ENCODE measurements at regions not wholly inside any gene's neighbourhood (a gene's known extent, or its start where the extent isn't known, plus 50 kb on each side); places are given as distances from the start of the nearest gene placed in this dataset.

GRCh38 chr3:70861234-70861633 is 548.8 kb upstream of the MDFIC2 start:
- no peak overlapping the region for H3K4me3 ChIP-seq
- DNase-seq (no peak), ATAC-seq (no peak)
- no peaks in the 10 kb centered on the region for H3K4me1 ChIP-seq
- H3K27ac ChIP-seq, result no peak overlapping the region
- intact Hi-C loops (cut with DNase I; ENCODE audit: low total_unique reads) (no loop called here), in situ Hi-C loops (cut with MboI; ENCODE audit: low sequenced_read_pairs in 4 of 4) (no loop called here)
- H3K27me3 ChIP-seq, result no peaks in the 10 kb centered on the region
- TF ChIP-seq, protein P1, sequence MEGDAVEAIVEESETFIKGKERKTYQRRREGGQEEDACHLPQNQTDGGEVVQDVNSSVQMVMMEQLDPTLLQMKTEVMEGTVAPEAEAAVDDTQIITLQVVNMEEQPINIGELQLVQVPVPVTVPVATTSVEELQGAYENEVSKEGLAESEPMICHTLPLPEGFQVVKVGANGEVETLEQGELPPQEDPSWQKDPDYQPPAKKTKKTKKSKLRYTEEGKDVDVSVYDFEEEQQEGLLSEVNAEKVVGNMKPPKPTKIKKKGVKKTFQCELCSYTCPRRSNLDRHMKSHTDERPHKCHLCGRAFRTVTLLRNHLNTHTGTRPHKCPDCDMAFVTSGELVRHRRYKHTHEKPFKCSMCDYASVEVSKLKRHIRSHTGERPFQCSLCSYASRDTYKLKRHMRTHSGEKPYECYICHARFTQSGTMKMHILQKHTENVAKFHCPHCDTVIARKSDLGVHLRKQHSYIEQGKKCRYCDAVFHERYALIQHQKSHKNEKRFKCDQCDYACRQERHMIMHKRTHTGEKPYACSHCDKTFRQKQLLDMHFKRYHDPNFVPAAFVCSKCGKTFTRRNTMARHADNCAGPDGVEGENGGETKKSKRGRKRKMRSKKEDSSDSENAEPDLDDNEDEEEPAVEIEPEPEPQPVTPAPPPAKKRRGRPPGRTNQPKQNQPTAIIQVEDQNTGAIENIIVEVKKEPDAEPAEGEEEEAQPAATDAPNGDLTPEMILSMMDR (IDR thresholded peaks at IDR 0.05 in 4 of 5, conservative IDR thresholded peaks at IDR 0.05 in 1 of 5), result no peak
- TF ChIP-seq POLR2A (IDR thresholded peaks at IDR 0.05), result no peak
- no peaks in the 10 kb centered on the region for H3K9me3 ChIP-seq
- H3K36me3 ChIP-seq, result no peaks in the 10 kb centered on the region

- Histone ChIP-seq H3K27me3 (no peaks in the 10 kb centered on the region), H3K36me3 (no peaks in the 10 kb centered on the region), H3K27ac (no peak overlapping the region), H3K9me3 (no peaks in the 10 kb centered on the region), H3K4me3 (no peak overlapping the region), H3K4me1 (no peaks in the 10 kb centered on the region)
- in situ Hi-C loops (cut with MboI; ENCODE audit: low sequenced_read_pairs in 4 of 4) (no loop called here), intact Hi-C loops (cut with DNase I; ENCODE audit: low total_unique reads) (no loop called here)
- ATAC-seq (no peak), DNase-seq (no peak)
- no peak for TF ChIP-seq POLR2A (IDR thresholded peaks at IDR 0.05)
- TF ChIP-seq, protein P1 (IDR thresholded peaks at IDR 0.05 in 4 of 5, conservative IDR thresholded peaks at IDR 0.05 in 1 of 5), result no peak
These were observed 545.5 kb upstream of the MDFIC2 start for GRCh38 chr3:70857916-70858315.

GRCh38 chr3:70856414-70857162 is 544.1 kb upstream of the MDFIC2 start:
- DNase-seq, result no peak
- H3K4me1 ChIP-seq, result no peaks in the 10 kb centered on the region
- H3K27me3 ChIP-seq, result no peaks in the 10 kb centered on the region
- no peak overlapping the region for H3K4me3 ChIP-seq
- no peak for ATAC-seq
- no peaks in the 10 kb centered on the region for H3K36me3 ChIP-seq
- in situ Hi-C loops (cut with MboI; ENCODE audit: low sequenced_read_pairs in 4 of 4) (no loop called here), intact Hi-C loops (cut with DNase I; ENCODE audit: low total_unique reads) (no loop called here)
- TF ChIP-seq POLR2A (IDR thresholded peaks at IDR 0.05), result no peak
- TF ChIP-seq, protein P1 (IDR thresholded peaks at IDR 0.05 in 4 of 5, conservative IDR thresholded peaks at IDR 0.05 in 1 of 5), result no peak
- no peaks in the 10 kb centered on the region for H3K9me3 ChIP-seq
- H3K27ac ChIP-seq, result no peak overlapping the region

- in situ Hi-C loops (cut with MboI; ENCODE audit: low sequenced_read_pairs in 4 of 4), result no loop called here
- DNase-seq, result no peak
- no peak overlapping the region for H3K27ac ChIP-seq
- TF ChIP-seq POLR2A (IDR thresholded peaks at IDR 0.05), result no peak
- TF ChIP-seq, protein P1 (IDR thresholded peaks at IDR 0.05 in 4 of 5, conservative IDR thresholded peaks at IDR 0.05 in 1 of 5), result no peak
- H3K9me3 ChIP-seq, result no peaks in the 10 kb centered on the region
- ATAC-seq, result no peak
- no peak overlapping the region for H3K4me3 ChIP-seq
- H3K27me3 ChIP-seq, result no peaks in the 10 kb centered on the region
- intact Hi-C loops (cut with DNase I; ENCODE audit: low total_unique reads), result no loop called here
- no peaks in the 10 kb centered on the region for H3K36me3 ChIP-seq
- peaks cover 0 to 1% of the 10 kb centered on the region in 2 donors for H3K4me1 ChIP-seq
These were observed 542.7 kb upstream of the MDFIC2 start for GRCh38 chr3:70855149-70855548.

DNA sequence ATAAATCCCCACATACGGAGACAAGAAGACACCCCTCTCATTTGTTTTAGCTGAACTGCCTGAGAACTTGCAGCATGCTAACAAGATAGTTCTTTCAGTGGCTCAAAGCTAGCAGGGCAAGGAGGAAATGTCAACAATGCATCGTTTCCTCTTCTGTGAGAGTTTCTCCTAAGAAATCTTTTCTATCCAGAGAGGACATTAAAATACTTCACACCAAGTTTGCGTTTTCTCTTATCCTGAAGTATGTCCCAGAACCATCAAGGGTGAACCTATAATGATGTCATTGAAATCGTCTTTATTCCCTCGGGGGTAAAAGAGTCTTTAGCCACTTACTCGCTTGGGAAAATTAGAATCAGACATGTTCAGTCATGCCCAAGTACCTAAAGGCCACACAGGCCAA is 541.7 kb upstream of the MDFIC2 start:
- no peak for ATAC-seq
- TF ChIP-seq, protein P1 (IDR thresholded peaks at IDR 0.05 in 4 of 5, conservative IDR thresholded peaks at IDR 0.05 in 1 of 5), result no peak
- no peak for TF ChIP-seq POLR2A (IDR thresholded peaks at IDR 0.05)
- Histone ChIP-seq H3K27ac (no peak overlapping the region), H3K27me3 (no peaks in the 10 kb centered on the region), H3K9me3 (no peaks in the 10 kb centered on the region), H3K4me1 (peaks cover 0 to 6% of the 10 kb centered on the region in 2 donors), H3K36me3 (no peaks in the 10 kb centered on the region), H3K4me3 (no peak overlapping the region)
- no peak for DNase-seq
- intact Hi-C loops (cut with DNase I; ENCODE audit: low total_unique reads) (no loop called here), in situ Hi-C loops (cut with MboI; ENCODE audit: low sequenced_read_pairs in 4 of 4) (no loop called here)

Measured in gastrocnemius medialis (tissue), 4 donors.